Trophoblast cell (in vitro differentiated cells and primary cell): ENCODE measurements at regions not wholly inside any gene's neighbourhood (a gene's known extent, or its start where the extent isn't known, plus 50 kb on each side); places are given as distances from the start of the nearest gene placed in this dataset.
"Not testable (repeated sequence)": the region's sequence is repeated elsewhere in the genome, so short reads cannot be mapped to it uniquely, and the experiment has no call there.

Experiments used
- DNase-seq, 2 donors: peaks; one replicate each; pipeline ENCODE4 v3.0.0-alpha.2; 2016
- H2AFZ ChIP-seq: 2 replicates; pipeline ENCODE4 v1.6.1; 2013; ENCODE audit warnings: low read length, moderate library complexity, mild to moderate bottlenecking; ENCODE audit not compliant: insufficient read depth, poor library complexity
- H2AK5ac ChIP-seq: 2 replicates; pipeline ENCODE4 v1.6.1; 2013; ENCODE audit warnings: mild to moderate bottlenecking, low read length
- H2BK120ac ChIP-seq: 2 replicates; pipeline ENCODE4 v1.6.1; 2013; ENCODE audit warnings: low read length, mild to moderate bottlenecking, moderate library complexity; ENCODE audit not compliant: insufficient read depth, poor library complexity
- H2BK12ac ChIP-seq: 2 replicates; pipeline ENCODE4 v1.6.1; 2013; ENCODE audit warnings: mild to moderate bottlenecking, low read length, moderate library complexity
- H2BK5ac ChIP-seq: 2 replicates; pipeline ENCODE4 v1.6.1; 2013; ENCODE audit warnings: low read length, low read depth, moderate library complexity, mild to moderate bottlenecking; ENCODE audit not compliant: poor library complexity
- H3K14ac ChIP-seq: 2 replicates; pipeline ENCODE4 v1.6.1; 2013; ENCODE audit warnings: mild to moderate bottlenecking, low read length
- H3K18ac ChIP-seq: 2 replicates; pipeline ENCODE4 v1.6.1; 2013; ENCODE audit warnings: mild to moderate bottlenecking, low read length
- H3K23ac ChIP-seq: 2 replicates; pipeline ENCODE4 v1.6.1; 2013; ENCODE audit warnings: low read length
- H3K27ac ChIP-seq: 2 replicates; pipeline ENCODE4 v1.5.1; 2013; ENCODE audit warnings: low read depth, mild to moderate bottlenecking, inconsistent platforms, low read length, moderate library complexity
- H3K27me3 ChIP-seq: 2 replicates; pipeline ENCODE4 v1.6.1; 2013; ENCODE audit warnings: inconsistent platforms, mild to moderate bottlenecking, low read length, moderate library complexity; ENCODE audit not compliant: insufficient read depth
- H3K36me3 ChIP-seq, 2 experiments: 1 replicate in 1 of 2; 2 replicates in 1 of 2; pipeline ENCODE4 v1.6.1; 2013; ENCODE audit warnings: low read length in 2 of 2, mild to moderate bottlenecking in 2 of 2, moderate library complexity in 1 of 2; ENCODE audit not compliant: insufficient read depth in 2 of 2, control insufficient read depth in 1 of 2
- H3K4ac ChIP-seq: 2 replicates; pipeline ENCODE4 v1.6.1; 2013; ENCODE audit warnings: low read depth, mild to moderate bottlenecking, low read length, moderate library complexity
- H3K4me1 ChIP-seq, 2 experiments: 1 replicate in 1 of 2; 2 replicates in 1 of 2; pipeline ENCODE4 v1.6.1; 2013; ENCODE audit warnings: low read length in 2 of 2, mild to moderate bottlenecking in 2 of 2, moderate library complexity in 1 of 2; ENCODE audit not compliant: insufficient read depth in 2 of 2, control insufficient read depth in 1 of 2
- H3K4me2 ChIP-seq: 2 replicates; pipeline ENCODE4 v1.6.1; 2013; ENCODE audit warnings: inconsistent platforms, mild to moderate bottlenecking, low read length, moderate library complexity
- H3K4me3 ChIP-seq: 2 replicates; pipeline ENCODE4 v1.5.1; 2013; ENCODE audit warnings: mild to moderate bottlenecking, low read depth, low read length, inconsistent platforms
- H3K79me1 ChIP-seq: one replicate; pipeline ENCODE4 v1.6.1; 2013; ENCODE audit warnings: low read length
- H3K79me2 ChIP-seq: 2 replicates; pipeline ENCODE4 v1.6.1; 2013; ENCODE audit warnings: low read length, mild to moderate bottlenecking; ENCODE audit not compliant: control insufficient read depth, insufficient read depth, poor library complexity
- H3K9ac ChIP-seq: 2 replicates; pipeline ENCODE4 v1.6.1; 2013; ENCODE audit warnings: mild to moderate bottlenecking, low read length
- H3K9me3 ChIP-seq: 2 replicates; pipeline ENCODE4 v1.6.1; 2013; ENCODE audit warnings: low read depth, mild to moderate bottlenecking, control low read depth, inconsistent platforms, low read length; ENCODE audit not compliant: insufficient read depth
- H4K12ac ChIP-seq: 2 replicates; pipeline ENCODE4 v1.6.1; 2013; ENCODE audit warnings: low read depth, mild to moderate bottlenecking, low read length, moderate library complexity
- H4K8ac ChIP-seq: 2 replicates; pipeline ENCODE4 v1.6.1; 2013; ENCODE audit warnings: low read depth, mild to moderate bottlenecking, low read length, moderate library complexity
- H4K91ac ChIP-seq: one replicate; pipeline ENCODE4 v1.6.1; 2013; ENCODE audit warnings: low read depth, mild to moderate bottlenecking, low read length, moderate library complexity
- WGBS: extraction: QIAGEN DNeasy Blood & Tissue Kit; methylation state at CpG from one replicate; pipeline ENCODE4 v1.1.7; 2013; ENCODE audit warnings: missing lambda C conversion rate; ENCODE audit not compliant: insufficient read length, insufficient coverage; ENCODE audit errors: extremely low coverage; 5-methylcytosine and 5-hydroxymethylcytosine counted together

DNA sequence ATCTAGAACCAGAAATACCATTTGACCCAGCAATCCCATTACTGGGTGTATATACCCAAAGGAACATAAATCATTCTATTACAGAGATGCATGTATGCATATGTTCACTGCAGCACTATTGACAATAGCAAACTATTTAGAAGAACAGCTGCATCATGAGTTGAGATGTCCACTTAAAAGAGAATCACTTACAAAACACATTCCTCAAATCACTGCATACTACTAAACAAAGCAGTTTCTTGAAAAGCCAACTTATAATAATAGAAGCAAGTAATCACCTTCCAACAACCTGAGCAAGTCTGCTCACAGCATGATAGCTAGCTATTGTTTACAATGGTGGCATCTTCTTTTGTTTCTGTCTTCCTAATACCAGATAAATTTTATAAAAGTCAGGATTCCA, 454.7 kb upstream of the ADAMTS9 start:
- no peak overlapping the region for H2AK5ac ChIP-seq
- no peak overlapping the region for H3K18ac ChIP-seq
- no peak overlapping the region for H4K12ac ChIP-seq
- no peak overlapping the region for H4K91ac ChIP-seq
- no peak overlapping the region for H4K8ac ChIP-seq
- peaks cover 0 to 2% of the 10 kb centered on the region in 2 experiments for H3K4me1 ChIP-seq
- H3K27me3 ChIP-seq: no peaks in the 10 kb centered on the region
- no peaks in the 10 kb centered on the region for H3K79me1 ChIP-seq
- no peak overlapping the region for H2AFZ ChIP-seq
- H3K23ac ChIP-seq: no peak overlapping the region
- no peak overlapping the region for H2BK5ac ChIP-seq
- no peaks in the 10 kb centered on the region for H3K9me3 ChIP-seq
- H2BK120ac ChIP-seq: no peak overlapping the region
- no peaks in the 10 kb centered on the region for H3K79me2 ChIP-seq
- no peak overlapping the region for H2BK12ac ChIP-seq
- H3K14ac ChIP-seq: no peak overlapping the region
- no peak overlapping the region for H3K4me2 ChIP-seq
- H3K27ac ChIP-seq: no peak overlapping the region
- no peaks in the 10 kb centered on the region for H3K36me3 ChIP-seq
- DNase-seq: no peak
- no peak overlapping the region for H3K4me3 ChIP-seq
- no peak overlapping the region for H3K9ac ChIP-seq
- H3K4ac ChIP-seq: no peak overlapping the region

DNA sequence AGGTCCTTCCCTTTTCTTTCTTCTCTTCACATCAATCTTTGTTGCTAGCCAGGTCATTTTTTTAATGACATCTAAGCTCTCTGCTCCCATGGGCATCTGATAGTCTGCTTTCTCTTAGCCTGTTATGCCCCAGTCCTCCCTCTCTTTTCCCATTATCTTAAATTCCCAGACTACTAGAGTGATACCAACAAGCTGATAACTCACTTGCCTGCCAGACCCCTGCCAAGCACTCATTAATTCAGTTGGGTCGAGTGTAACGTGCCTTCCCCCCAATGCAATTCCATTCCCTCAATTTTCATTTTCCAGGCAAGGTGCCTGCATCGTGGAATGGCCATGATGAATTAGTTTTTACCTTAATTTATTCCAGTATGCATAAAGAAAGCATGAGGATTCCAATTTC, 450.8 kb upstream of the ADAMTS9 start:
- WGBS: no CpG with 5 or more reads among the region's 3 CpGs
- no peak overlapping the region for H2AFZ ChIP-seq

DNA sequence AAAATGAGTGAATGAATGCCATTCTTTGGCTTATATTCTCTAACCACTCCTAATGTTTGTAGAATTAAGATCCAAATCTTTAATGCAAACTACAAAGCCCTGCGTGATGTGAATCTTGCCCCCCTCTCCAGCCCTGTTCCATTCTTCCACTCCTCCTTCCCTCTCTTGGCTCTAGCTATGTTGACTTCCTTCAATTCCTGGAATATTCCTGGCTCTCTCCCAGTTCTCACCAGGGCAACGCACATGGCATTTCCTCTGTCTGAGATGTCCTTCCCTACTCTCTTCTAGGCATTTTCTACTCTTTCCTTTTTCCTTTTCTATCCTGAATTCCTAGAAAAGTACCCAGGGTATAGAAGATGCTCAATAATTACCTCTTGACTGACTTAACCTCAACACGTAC, 446.0 kb upstream of the ADAMTS9 start:
- not testable (repeated sequence) for H2AFZ ChIP-seq, H4K8ac ChIP-seq, H2AK5ac ChIP-seq, H3K23ac ChIP-seq, H3K4me3 ChIP-seq, H3K27me3 ChIP-seq, H3K4me2 ChIP-seq, H3K4me1 ChIP-seq, H2BK120ac ChIP-seq, H3K9ac ChIP-seq, H3K79me2 ChIP-seq, DNase-seq, H3K4ac ChIP-seq, H3K79me1 ChIP-seq, H3K14ac ChIP-seq, H2BK5ac ChIP-seq, H4K12ac ChIP-seq, H3K27ac ChIP-seq, H3K9me3 ChIP-seq, H4K91ac ChIP-seq, H3K18ac ChIP-seq, H2BK12ac ChIP-seq, H3K36me3 ChIP-seq
- no CpG with 5 or more reads among the region's 3 CpGs for WGBS

More for the DNA sequence above, 450.8 kb upstream of the ADAMTS9 start:
- Histone ChIP-seq H3K18ac (no peak overlapping the region), H3K27me3 (no peaks in the 10 kb centered on the region), H2AK5ac (no peak overlapping the region), H4K91ac (no peak overlapping the region), H4K12ac (no peak overlapping the region), H3K9ac (no peak overlapping the region), H3K14ac (no peak overlapping the region), H2BK120ac (no peak overlapping the region), H3K79me1 (no peaks in the 10 kb centered on the region), H3K4me1 (no peaks in the 10 kb centered on the region), H3K4me2 (no peak overlapping the region), H3K79me2 (no peaks in the 10 kb centered on the region), H2BK12ac (no peak overlapping the region), H4K8ac (no peak overlapping the region), H3K4ac (no peak overlapping the region), H3K36me3 (no peaks in the 10 kb centered on the region), H3K27ac (no peak overlapping the region), H2BK5ac (no peak overlapping the region), H3K23ac (no peak overlapping the region), H3K9me3 (no peaks in the 10 kb centered on the region), H3K4me3 (no peak overlapping the region)
- DNase-seq: no peak

GRCh38 chr3:65130782-65131181, 443.0 kb upstream of the ADAMTS9 start:
- Histone ChIP-seq H3K23ac (no peak overlapping the region), H3K14ac (no peak overlapping the region), H3K4me3 (no peak overlapping the region), H3K4me1 (no peaks in the 10 kb centered on the region), H2BK12ac (no peak overlapping the region), H2AK5ac (no peak overlapping the region), H3K18ac (no peak overlapping the region), H3K9ac (no peak overlapping the region), H3K9me3 (no peaks in the 10 kb centered on the region), H3K27me3 (no peaks in the 10 kb centered on the region), H2BK120ac (no peak overlapping the region), H4K8ac (no peak overlapping the region), H2BK5ac (no peak overlapping the region), H4K12ac (no peak overlapping the region), H3K4ac (no peak overlapping the region), H3K27ac (no peak overlapping the region), H2AFZ (no peak overlapping the region), H3K79me2 (no peaks in the 10 kb centered on the region), H3K4me2 (no peak overlapping the region), H3K36me3 (no peaks in the 10 kb centered on the region), H3K79me1 (no peaks in the 10 kb centered on the region), H4K91ac (no peak overlapping the region)
- DNase-seq: no peak
- WGBS: no CpG with 5 or more reads among the region's 4 CpGs
